HG03571 (cell line): ENCODE measurements at regions not wholly inside any gene's neighbourhood (a gene's known extent, or its start where the extent isn't known, plus 50 kb on each side); places are given as distances from the start of the nearest gene placed in this dataset.

ENCODE experiments used
- ATAC-seq: cut with Tn5 transposase; IDR thresholded peaks from one replicate; pipeline ENCODE4 v1.9.1; 2021; ENCODE audit not compliant: unreplicated experiment

DNA sequence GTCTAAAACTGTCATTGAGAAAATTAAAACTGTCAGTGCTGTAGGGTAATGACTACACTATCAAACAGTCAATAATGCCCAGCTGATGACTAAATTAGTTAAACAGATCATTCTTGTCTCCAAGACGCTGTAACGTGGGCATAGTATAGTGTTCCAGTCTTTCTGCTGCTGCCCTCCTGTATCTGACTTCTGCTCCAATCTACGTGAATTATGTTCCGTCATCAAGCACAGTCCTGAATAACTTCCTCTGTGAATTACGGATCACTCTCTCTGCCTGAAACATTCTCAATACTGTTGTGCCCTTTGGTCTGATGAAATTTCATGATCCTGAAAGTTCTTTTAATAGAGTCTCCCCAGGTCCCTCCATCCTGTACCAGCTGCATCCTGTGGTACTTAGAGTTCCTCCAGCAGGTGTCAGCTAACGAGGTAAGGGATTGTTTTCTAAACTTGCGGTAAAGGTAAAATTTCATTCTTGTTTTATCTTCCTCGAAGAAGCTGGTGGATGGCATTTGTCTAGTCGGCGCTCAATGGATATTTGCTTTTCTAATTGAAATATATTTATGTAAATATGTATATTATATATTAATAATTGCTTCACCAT, 393.5 kb upstream of the ADARB2 start:
- no peak for ATAC-seq

- no peak for ATAC-seq
Observed at GRCh38 chr10:2128991-2129390, 391.7 kb upstream of the ADARB2 start.

- no peak for ATAC-seq
Observed at GRCh38 chr10:2124135-2124534, 386.8 kb upstream of the ADARB2 start.

GRCh38 chr10:2122431-2123124, 385.3 kb upstream of the ADARB2 start:
- ATAC-seq: no peak

DNA sequence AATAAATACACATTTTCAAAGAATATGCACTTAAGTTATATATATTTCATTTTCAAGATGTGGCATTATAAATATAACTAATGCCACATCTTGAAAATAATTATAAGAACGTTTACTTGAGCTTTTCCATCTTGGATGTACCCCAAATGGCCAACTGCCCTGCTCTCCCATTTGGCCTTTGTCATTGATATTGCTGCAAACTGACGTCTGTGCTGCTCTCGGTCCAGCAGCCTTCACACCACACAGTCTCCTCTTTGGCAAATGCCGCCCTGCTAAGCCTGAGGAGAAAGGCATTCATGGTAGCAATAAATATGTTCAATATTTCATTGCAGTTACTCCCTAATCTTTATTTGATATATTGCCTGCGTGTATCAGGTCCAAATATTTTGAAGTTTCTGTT, 384.6 kb upstream of the ADARB2 start:
- ATAC-seq: no peak

DNA sequence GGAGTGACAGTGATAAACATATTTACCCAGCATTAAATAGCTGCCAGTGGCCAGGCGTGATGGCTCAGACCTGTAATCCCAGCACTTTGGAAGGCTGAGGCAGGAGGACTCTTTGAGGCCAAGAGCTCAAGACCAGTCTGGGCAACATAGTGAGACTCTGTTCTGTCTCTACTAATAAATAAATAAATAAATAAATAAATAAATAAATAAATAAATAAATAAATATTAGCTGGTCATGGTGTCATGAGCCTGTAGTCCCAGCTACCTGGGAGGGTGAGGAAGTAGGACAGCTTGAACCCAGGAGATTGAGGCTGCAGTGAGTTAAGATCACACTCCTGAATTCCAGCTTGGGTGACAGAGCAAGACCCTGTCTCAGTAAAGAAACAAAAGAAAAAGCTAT, 384.0 kb upstream of the ADARB2 start:
- ATAC-seq: no peak

GRCh38 chr10:2120746-2121145, 383.4 kb upstream of the ADARB2 start:
- no peak for ATAC-seq

- no peak for ATAC-seq
Observed at GRCh38 chr10:2119316-2119715, 382.0 kb upstream of the ADARB2 start.

GRCh38 chr10:2118201-2118600, 380.9 kb upstream of the ADARB2 start:
- ATAC-seq: no peak

GRCh38 chr10:2117641-2118040, 380.3 kb upstream of the ADARB2 start:
- ATAC-seq: no peak

GRCh38 chr10:2111965-2112364, 374.6 kb upstream of the ADARB2 start:
- ATAC-seq: no peak

- no peak for ATAC-seq
Observed at GRCh38 chr10:2108496-2108895, 371.2 kb upstream of the ADARB2 start.

GRCh38 chr10:2106641-2107040, 369.3 kb upstream of the ADARB2 start:
- no peak for ATAC-seq

- ATAC-seq: no peak
Observed at GRCh38 chr10:2099321-2099720, 362.0 kb upstream of the ADARB2 start.

DNA sequence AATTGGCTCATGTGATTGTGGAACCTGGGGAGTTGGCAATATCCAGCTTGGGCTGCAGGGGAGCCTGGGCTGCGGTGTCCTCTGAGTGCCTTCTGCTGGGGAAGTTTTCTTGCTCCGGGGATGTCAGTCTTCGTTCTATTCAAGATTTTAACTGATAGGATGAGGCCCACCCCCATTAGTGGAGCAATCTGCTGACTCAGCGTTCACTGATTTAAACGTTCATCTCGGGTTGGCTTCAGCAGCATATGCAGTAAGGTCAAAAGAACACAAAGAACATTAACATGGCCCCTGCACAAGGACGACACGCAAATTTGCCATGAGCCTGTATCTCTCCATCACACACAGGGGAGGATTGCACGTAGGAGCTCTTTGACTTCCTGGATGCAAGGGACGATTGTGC, 360.6 kb upstream of the ADARB2 start:
- ATAC-seq: no peak

- no peak for ATAC-seq
Observed at GRCh38 chr10:2094171-2094570, 356.8 kb upstream of the ADARB2 start.

GRCh38 chr10:2083591-2083990, 346.3 kb upstream of the ADARB2 start:
- ATAC-seq: no peak

DNA sequence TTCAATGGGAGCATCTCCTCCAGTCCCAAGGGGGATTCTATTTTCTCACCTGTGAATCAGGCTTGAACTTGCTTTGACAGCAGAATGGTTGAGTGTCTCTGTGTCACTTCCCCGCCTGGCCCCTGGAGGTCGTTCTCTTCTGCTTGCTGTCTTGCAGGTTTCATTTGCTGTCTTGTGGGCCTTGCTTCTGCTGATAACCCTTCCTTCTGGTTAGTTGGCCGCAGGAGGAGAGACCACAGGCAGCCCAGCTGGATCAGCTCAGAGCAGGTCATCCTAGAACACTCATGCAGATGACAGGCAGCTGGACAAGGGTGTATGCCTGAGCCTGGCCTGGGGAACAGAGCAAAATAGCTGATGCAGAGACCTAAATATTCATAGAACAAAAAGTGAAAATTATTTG, 344.2 kb upstream of the ADARB2 start:
- ATAC-seq: no peak

- ATAC-seq: no peak
Observed at GRCh38 chr10:2079603-2080078, 342.3 kb upstream of the ADARB2 start.

- ATAC-seq: no peak
Observed at GRCh38 chr10:2077231-2077630, 339.9 kb upstream of the ADARB2 start.

DNA sequence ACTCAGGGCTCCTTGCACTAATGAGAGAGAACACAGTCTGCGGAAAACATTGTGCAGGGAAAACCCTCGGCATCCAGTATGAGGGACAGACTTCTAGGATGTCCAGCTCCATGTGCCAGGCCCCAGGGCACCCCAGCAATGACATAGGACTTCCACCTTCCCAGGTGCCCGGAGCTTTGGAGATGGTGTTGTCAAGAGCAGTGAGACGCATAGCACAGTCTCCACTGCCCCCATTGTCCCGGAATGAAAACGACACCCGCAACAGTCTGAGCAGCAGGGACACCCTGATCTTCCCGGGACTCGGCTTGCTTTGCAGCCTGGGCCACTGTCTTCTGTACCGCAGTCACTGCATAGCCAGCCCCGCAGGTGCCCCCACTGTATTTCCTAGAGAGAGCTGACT, 339.2 kb upstream of the ADARB2 start:
- no peak for ATAC-seq

DNA sequence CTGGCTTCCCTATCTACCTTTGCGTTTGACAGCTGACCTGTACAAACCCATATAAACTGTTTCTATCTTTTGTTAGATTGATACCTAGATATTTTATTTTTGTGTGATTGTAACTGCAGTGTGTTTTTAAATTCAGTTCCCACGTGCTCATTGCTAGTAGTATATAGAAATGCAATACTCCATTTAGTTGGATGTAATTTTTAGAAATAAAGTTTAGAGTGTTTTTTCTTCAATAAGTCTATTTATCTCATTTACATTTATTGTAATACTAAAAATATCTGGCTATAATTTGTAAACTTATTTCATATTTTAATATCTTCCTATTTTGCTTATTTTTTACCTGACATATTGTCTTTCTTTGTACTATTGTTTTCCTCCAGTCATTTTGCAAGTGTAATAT, 329.7 kb upstream of the ADARB2 start:
- no peak for ATAC-seq

DNA sequence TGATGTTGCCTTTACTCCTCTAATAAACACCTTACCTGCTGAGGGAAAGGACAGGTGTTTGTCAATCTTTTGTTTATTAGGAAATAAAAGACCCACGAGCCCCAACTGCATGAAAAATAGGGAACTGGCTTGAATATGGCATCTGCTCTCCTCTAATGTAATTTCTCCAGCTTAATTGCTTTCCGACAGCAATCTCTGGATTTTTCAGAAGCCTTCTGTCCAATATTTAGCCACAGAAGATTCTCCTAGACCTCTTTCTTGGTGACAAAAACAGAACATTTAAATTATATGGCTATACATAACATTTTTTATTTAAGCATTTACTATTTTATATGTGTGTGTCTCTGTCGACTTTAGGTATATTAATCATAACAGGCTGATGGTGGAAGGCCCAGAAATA, 317.4 kb upstream of the ADARB2 start:
- no peak for ATAC-seq
